GM12875 (cell line): ENCODE measurements at regions not wholly inside any gene's neighbourhood (a gene's known extent, or its start where the extent isn't known, plus 50 kb on each side); places are given as distances from the start of the nearest gene placed in this dataset.

Experiments
- H3K4me3 ChIP-seq: one replicate; pipeline ENCODE4 v1.5.1; 2011; ENCODE audit warnings: low read depth, low read length, control low read depth
- CTCF ChIP-seq: IDR thresholded peaks from 2 replicates; pipeline ENCODE4 v1.5.1; 2011; ENCODE audit warnings: low read depth, mild to moderate bottlenecking, control low read depth, inconsistent platforms, low read length, moderate library complexity, borderline replicate concordance; ENCODE audit not compliant: insufficient read depth

GRCh38 chr5:173823721-173824567, 64.2 kb upstream of the CPEB4 start:
- no peak for TF ChIP-seq CTCF
- no peak overlapping the region for H3K4me3 ChIP-seq

- no peak overlapping the region for H3K4me3 ChIP-seq
- TF ChIP-seq CTCF, result no peak
Observed at GRCh38 chr5:173825215-173825865, 62.8 kb upstream of the CPEB4 start.

GRCh38 chr5:173826086-173826427, 62.1 kb upstream of the CPEB4 start:
- TF ChIP-seq CTCF, result no peak

GRCh38 chr5:173826428-173827350, 61.5 kb upstream of the CPEB4 start:
- no peak overlapping the region for H3K4me3 ChIP-seq
- TF ChIP-seq CTCF, result no peak

More at GRCh38 chr5:173826086-173826427, 62.1 kb upstream of the CPEB4 start:
- H3K4me3 ChIP-seq, result no peak overlapping the region

- H3K4me3 ChIP-seq, result no peak overlapping the region
- no peak for TF ChIP-seq CTCF
Observed at GRCh38 chr5:173828952-173829351, 59.2 kb upstream of the CPEB4 start.

- no peak overlapping the region for H3K4me3 ChIP-seq
- no peak for TF ChIP-seq CTCF
Observed at GRCh38 chr5:173829826-173830225, 58.3 kb upstream of the CPEB4 start.

- H3K4me3 ChIP-seq, result no peak overlapping the region
- TF ChIP-seq CTCF, result no peak
Observed at GRCh38 chr5:173830421-173830820, 57.7 kb upstream of the CPEB4 start.
